HG03045 (cell line): ENCODE measurements at regions not wholly inside any gene's neighbourhood (a gene's known extent, or its start where the extent isn't known, plus 50 kb on each side); places are given as distances from the start of the nearest gene placed in this dataset.
A peak's percentile ranks its signal among the peaks of the same experiment; 100 is the strongest.
"Not testable (repeated sequence)": the region's sequence is repeated elsewhere in the genome, so short reads cannot be mapped to it uniquely, and the experiment has no call there.

Experiments used
- ATAC-seq: cut with Tn5 transposase; IDR thresholded peaks from one replicate; pipeline ENCODE4 v1.9.1; 2021; ENCODE audit warnings: mild to moderate bottlenecking, moderate library complexity; ENCODE audit not compliant: unreplicated experiment

DNA sequence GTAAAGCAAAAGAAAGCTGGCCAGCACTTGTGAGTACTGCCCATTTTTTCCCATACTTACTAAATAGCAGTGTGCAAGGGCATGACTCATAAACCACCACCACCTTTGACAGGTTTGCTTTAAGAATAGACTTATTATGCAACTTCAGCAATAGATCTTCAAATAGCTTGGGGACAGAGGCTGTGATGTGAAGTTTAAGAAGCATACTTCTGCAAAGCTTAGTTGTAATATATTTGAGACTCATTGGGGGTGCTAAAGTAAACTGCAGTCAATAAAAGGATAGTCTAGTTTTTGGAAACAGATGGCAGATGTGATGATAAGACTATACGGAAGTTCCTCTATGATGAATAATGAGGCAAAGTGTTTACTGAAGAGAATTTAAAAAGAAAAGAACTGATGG is 210.0 kb downstream of the PLA2G4A start:
- ATAC-seq = no peak

- ATAC-seq = no peak
Observed at GRCh38 chr1:187041104-187041503, 212.4 kb downstream of the PLA2G4A start.

- no peak for ATAC-seq
Observed at GRCh38 chr1:187042538-187042937, 213.8 kb downstream of the PLA2G4A start.

DNA sequence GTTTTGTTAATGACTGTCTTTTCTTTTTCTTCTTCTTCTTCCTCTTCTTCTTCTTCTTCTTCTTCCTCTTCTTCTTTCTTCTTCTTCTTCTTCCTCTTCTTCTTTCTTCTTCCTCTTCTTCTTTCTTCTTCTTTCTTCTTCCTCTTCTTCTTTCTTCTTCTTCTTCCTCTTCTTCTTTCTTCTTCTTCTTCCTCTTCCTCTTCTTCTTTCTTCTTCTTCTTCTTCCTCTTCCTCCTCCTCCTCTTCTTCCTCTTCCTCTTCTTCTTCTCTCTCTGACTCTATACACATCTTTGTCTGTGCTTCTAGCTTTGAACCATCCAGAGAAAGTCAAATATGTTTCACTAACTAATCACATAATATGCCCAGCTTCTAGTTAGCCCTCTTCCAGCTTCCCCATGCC is 214.7 kb downstream of the PLA2G4A start:
- not testable (repeated sequence) for ATAC-seq

DNA sequence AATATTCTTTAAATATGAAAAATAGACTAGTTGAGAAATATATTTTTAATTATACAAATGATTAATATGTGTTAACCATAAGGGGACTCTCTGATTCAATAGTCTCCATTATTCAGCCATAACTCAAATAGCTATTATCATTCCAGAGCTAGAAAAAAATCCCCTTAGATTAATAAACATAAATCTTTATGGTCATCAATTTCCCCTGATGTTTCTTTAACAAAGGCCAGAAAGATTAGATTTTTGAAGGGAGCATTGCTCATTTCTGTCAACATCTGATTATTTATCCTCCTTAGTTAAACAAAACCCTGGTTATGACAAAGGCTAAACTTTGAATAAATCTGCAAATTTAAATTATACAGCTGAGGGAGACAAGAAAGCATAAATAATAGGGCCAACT is 215.7 kb downstream of the PLA2G4A start:
- no peak for ATAC-seq

GRCh38 chr1:187045371-187045770 is 216.6 kb downstream of the PLA2G4A start:
- ATAC-seq = no peak

DNA sequence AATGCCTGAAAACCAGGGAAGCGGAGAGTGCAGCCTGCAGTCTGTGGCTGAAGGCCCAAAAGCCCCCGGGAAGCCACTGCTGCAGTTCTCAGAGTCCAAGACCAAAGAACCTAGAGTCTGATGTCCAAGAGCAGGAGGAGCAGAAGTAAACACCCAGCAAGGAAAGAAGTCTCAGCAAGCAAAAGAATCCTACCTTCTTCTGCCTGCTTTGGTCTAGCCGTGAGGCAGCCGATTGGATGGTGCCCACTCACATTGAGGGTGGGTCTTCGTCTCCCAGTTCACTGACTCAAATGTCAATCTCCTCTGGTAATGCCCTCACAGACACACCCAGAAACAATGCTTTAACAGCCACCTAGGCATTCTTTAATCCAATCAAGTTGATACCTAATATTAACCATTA is 217.5 kb downstream of the PLA2G4A start:
- ATAC-seq = no peak

DNA sequence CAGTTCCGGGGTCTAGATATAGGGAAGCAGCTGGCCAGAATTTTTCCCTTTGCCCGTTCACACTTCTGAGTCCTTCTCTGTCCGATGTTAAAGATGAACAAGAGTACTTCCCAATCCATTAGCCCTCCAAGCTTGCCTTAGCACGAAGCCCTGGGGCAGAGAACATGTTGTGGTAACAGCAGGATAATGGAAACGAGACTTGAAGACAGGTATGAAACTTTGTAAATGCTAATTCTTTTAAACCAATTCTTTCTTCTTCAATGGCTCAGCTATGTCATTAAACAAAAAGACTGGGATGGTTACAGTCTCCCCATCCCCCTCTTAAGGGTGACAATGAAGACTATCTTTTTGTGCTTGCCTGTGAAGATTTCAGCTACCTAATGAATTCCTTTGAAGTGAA is 218.5 kb downstream of the PLA2G4A start:
- no peak for ATAC-seq

GRCh38 chr1:187051618-187052232 is 223.0 kb downstream of the PLA2G4A start:
- ATAC-seq = peak; percentile 81

- no peak for ATAC-seq
Observed at GRCh38 chr1:187053876-187054275, 225.1 kb downstream of the PLA2G4A start.

DNA sequence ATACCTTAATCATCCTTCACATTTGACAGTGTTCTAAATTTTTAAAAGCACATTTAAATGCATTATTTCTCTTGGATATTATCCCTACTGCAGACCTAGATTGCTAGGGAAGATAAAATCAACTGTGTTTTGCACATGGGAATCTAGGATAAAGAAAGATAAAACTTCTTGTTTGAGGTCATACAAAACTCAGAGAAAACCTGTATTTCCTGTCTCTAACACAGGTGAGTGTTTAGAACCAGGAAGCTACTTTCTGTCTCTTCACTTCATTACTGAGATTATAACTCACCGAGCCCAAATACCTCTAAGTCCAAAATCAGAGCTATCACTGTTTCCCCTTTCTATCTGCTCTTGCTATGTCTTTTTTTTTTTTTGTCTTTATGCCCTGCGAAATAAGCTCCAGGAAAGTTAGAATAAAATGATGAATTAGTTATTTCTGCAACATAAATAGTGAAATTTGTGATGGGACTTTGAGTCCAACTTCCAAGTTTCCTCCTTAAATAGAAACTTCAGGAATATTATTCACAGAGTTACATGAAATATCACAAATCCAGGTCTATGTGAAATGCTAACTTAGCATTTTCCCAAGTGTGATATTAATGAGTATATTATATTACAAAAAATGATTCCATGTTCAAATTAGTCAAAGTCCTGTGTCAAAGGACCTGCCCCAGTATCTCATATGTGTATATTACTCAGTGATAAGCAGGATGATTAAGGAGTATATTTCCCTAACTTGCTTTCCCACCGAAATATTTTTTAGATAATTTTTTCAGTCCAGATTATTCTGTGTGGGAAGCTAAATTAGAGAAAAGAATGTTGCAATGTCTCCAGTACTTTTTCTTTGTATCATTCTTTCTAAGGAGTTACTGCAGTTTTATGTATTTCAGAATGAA is 226.4 kb downstream of the PLA2G4A start:
- ATAC-seq = no peak

- no peak for ATAC-seq
Observed at GRCh38 chr1:187063271-187063670, 234.5 kb downstream of the PLA2G4A start.

DNA sequence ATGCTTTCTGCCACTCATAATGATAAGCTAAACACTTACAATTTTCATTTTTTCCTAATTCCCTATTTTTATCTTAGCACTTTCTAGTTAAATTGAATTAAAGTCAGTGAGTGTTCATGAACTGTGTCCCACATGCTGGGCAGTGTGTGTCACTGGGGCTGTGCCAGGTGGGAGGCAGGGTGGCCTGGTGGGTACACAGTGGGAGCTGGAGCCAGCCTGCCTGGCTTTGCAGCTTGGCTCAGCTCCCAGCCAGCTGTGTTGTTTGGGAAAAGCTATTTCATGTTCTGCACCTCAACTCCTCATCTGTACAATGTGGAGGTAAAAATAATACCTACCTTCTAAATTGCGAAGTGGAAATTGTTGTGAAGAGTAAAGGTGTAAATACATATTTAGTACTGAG is 238.4 kb downstream of the PLA2G4A start:
- no peak for ATAC-seq

DNA sequence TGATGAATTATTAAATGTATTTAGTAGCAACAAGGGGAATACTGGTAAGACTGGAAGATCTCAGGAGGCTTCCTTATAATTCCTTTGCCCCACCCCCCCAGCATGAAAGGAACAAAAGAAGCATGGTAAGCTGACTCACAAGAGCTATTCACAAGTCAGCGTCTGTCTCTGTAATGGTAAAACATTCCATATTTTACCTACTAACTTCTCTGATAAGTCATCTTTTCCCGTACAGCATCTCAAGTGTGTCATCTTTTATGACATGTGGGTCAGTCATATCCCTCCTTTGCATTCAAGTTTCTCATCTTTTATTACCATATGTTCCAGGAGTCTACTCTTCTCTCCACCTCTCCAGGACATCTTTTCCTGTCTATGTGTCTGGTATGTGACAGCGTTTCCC is 241.3 kb downstream of the PLA2G4A start:
- ATAC-seq = no peak

DNA sequence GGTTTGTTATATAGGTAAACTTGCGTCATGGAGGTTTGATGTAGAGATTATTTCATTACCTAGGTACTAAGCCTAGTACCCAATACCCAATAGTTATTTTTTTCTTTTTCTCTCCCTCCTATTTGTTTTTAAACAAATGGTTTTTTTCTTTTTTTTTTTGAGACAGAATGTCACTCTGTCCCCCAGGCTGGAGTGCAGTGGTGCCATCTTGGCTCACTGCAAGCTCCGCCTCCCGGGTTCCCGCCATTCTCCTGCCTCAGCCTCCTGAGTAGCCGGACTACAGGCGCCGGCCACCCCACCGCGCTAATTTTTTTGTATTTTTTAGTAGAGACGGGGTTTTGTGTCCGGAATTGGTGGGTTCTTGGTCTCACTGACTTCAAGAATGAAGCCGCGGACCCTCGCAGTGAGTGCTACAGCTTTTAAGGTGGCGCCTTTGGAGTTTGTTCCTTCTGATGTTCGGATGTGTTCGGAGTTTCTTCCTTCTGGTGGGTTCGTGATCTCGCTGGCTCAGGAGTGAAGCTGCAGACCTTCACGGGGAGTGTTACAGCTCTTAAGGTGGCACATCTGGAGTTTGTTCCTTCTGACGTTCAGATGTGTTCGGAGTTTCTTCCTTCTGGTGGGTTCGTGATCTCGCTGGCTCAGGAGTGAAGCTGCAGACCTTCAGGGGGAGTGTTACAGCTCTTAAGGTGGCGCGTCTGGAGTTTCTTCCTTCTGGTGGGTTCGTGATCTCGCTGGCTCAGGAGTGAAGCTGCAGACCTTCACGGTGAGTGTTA is 243.7 kb downstream of the PLA2G4A start:
- ATAC-seq = peak; percentile 80

- ATAC-seq = not testable (repeated sequence)
Observed at GRCh38 chr1:187073035-187073560, 244.3 kb downstream of the PLA2G4A start.

- ATAC-seq = not testable (repeated sequence)
Observed at GRCh38 chr1:187073634-187074245, 245.0 kb downstream of the PLA2G4A start.

- no peak for ATAC-seq
Observed at GRCh38 chr1:187074445-187075048, 245.8 kb downstream of the PLA2G4A start.

- no peak for ATAC-seq
Observed at GRCh38 chr1:187076922-187077321, 248.2 kb downstream of the PLA2G4A start.

GRCh38 chr1:187078321-187078720 is 249.6 kb downstream of the PLA2G4A start:
- ATAC-seq = no peak
